Pancreas (tissue), 10 donors: ENCODE measurements at regions not wholly inside any gene's neighbourhood (a gene's known extent, or its start where the extent isn't known, plus 50 kb on each side); places are given as distances from the start of the nearest gene placed in this dataset.

ENCODE experiments used
- ATAC-seq, 4 donors: fragments of 200-7000 bp; cut with Tn5 transposase; one replicate each; pipeline versions ENCODE4 v1.8.0 to v1.9.1; 2020; ENCODE audit warnings: mild to moderate bottlenecking in 4 of 4, moderate library complexity in 4 of 4
- DNase-seq, 6 donors: peaks; one replicate each; pipeline ENCODE4 v3.0.0-alpha.2; 2020
- FAIRE-seq: peaks from 2 replicates; lab custom pipeline; 2012; peaks lifted over from hg19 to GRCh38; lab: Jason Lieb, UNC
- H3K27ac ChIP-seq, 4 donors: fragments of 200-600 bp; sonication (generic); 1 replicate in 3 of 4; 2 replicates in 1 of 4; pipeline versions ENCODE4 v1.5.0 to v1.8.0; 2020
- H3K27me3 ChIP-seq, 4 donors: fragments of 200-600 bp; one replicate each; pipeline ENCODE4 v1.8.0; 2021
- H3K36me3 ChIP-seq, 3 donors: fragments of 200-600 bp; sonication (generic) in 1 of 3; one replicate each; pipeline versions ENCODE4 v1.5.0 to v1.8.0; 2020 to 2021
- H3K4me1 ChIP-seq, 3 donors: fragments of 200-600 bp; one replicate each; pipeline ENCODE4 v1.8.0; 2021
- H3K4me3 ChIP-seq, 4 donors: fragments of 200-600 bp; sonication (generic) in 2 of 4; one replicate each; pipeline versions ENCODE4 v1.5.0 to v1.8.0; 2020 to 2021
- H3K9me3 ChIP-seq, 4 donors: fragments of 200-600 bp; one replicate each; pipeline ENCODE4 v1.8.0; 2021
- CTCF ChIP-seq, 4 donors: fragments of 200-600 bp; sonication (generic) in 3 of 4; IDR thresholded peaks; one replicate each; pipeline versions ENCODE4 v1.5.0 to v1.8.0; 2021; ENCODE audit warnings: antibody characterized with exemption in 4 of 4
- WGBS, 2 donors: extraction: QIAGEN DNeasy Blood & Tissue Kit; methylation state at CpG; one replicate each; pipeline ENCODE4 v1.1.7; 2013; 5-methylcytosine and 5-hydroxymethylcytosine counted together
- intact Hi-C, 3 donors: fragments of 100-400 bp; cut with DNase I; formaldehyde crosslinking; loops; one replicate each; pipeline versions ENCODE4 v1.11.1 to v1.14.2; 2022
- donor health status: healthy with polysubstance abuse.
- donor health status: DM: no; HTN: no; CAD: no; lungs with moderate emphysema.
- donor health status: DM: no; HTN: no; CAD: no.
- donor health status: control.
- donor health status: control.
- donor health status: Bipolar disorder and iron deficiency.
- donor health status: DM: yes; HTN: yes; CAD: no.
- donor health status: DM: no; HTN: no; CAD: no.
- donor health status: DM: no; HTN: no; CAD: no.
- donor health status: DM: yes; HTN: yes; CAD: no.

- no peak overlapping the region for H3K4me3 ChIP-seq
- no peaks in the 10 kb centered on the region for H3K9me3 ChIP-seq
- ATAC-seq, result no peak
- no peak for TF ChIP-seq CTCF (IDR thresholded peaks at IDR 0.05)
- intact Hi-C loops, result no loop called here
- no peaks in the 10 kb centered on the region for H3K27me3 ChIP-seq
- H3K36me3 ChIP-seq, result no peaks in the 10 kb centered on the region
- no peak overlapping the region for H3K27ac ChIP-seq
- WGBS, 2 donors, result 59 to 66% methylated on average over 7 of the region's 7 CpGs
- FAIRE-seq, result no peak
- DNase-seq, result no peak
- H3K4me1 ChIP-seq, result no peaks in the 10 kb centered on the region
These were observed 82.7 kb upstream of the VGLL3 start for GRCh38 chr3:87073496-87074145.

DNA sequence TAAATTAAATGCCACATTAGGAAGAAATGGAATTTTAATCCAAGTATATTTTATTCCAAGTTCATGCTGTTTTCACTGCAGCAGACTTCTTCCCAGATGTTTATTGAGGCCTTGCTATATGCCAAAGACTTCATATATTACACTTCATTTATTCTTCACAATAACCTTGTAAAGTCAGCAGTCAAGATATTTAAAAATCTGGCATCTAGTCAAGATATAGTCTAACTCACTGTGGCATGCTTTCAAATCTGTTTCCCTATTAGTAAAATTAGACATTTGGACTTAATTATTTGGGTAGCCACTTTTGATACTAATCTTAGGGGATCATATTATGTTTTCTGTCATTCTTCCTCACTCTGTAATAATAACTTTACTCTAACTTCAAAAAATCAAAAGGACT lies 81.5 kb upstream of the VGLL3 start:
- FAIRE-seq (no peak), ATAC-seq (no peak), DNase-seq (no peak)
- H3K27me3 ChIP-seq, result no peaks in the 10 kb centered on the region
- TF ChIP-seq CTCF (IDR thresholded peaks at IDR 0.05), result no peak
- no peak overlapping the region for H3K4me3 ChIP-seq
- intact Hi-C loops, result no loop called here
- no peaks in the 10 kb centered on the region for H3K36me3 ChIP-seq
- H3K9me3 ChIP-seq, result no peaks in the 10 kb centered on the region
- H3K4me1 ChIP-seq, result no peaks in the 10 kb centered on the region
- H3K27ac ChIP-seq, result no peak overlapping the region

GRCh38 chr3:87069971-87070370 lies 79.0 kb upstream of the VGLL3 start:
- no peak for ATAC-seq
- H3K4me1 ChIP-seq, result no peaks in the 10 kb centered on the region
- H3K9me3 ChIP-seq, result no peaks in the 10 kb centered on the region
- no peak for TF ChIP-seq CTCF (IDR thresholded peaks at IDR 0.05)
- 58 to 69% methylated on average over 6 of the region's 6 CpGs for WGBS, 2 donors
- intact Hi-C loops, result no loop called here
- no peaks in the 10 kb centered on the region for H3K27me3 ChIP-seq
- no peak for DNase-seq
- H3K27ac ChIP-seq, result no peak overlapping the region
- no peak overlapping the region for H3K4me3 ChIP-seq
- FAIRE-seq, result no peak
- H3K36me3 ChIP-seq, result no peaks in the 10 kb centered on the region

- Histone ChIP-seq H3K36me3 (no peaks in the 10 kb centered on the region), H3K27me3 (no peaks in the 10 kb centered on the region), H3K9me3 (no peaks in the 10 kb centered on the region), H3K4me1 (no peaks in the 10 kb centered on the region), H3K4me3 (no peak overlapping the region), H3K27ac (no peak overlapping the region)
- intact Hi-C loops, result no loop called here
- no peak for TF ChIP-seq CTCF (IDR thresholded peaks at IDR 0.05)
- WGBS, 2 donors, result 68 to 80% methylated on average over 5 of the region's 5 CpGs
- FAIRE-seq (no peak), ATAC-seq (no peak), DNase-seq (no peak)
These were observed 78.1 kb upstream of the VGLL3 start for GRCh38 chr3:87069021-87069420.

- TF ChIP-seq CTCF (IDR thresholded peaks at IDR 0.05), result no peak
- Histone ChIP-seq H3K27me3 (no peaks in the 10 kb centered on the region), H3K27ac (no peak overlapping the region), H3K36me3 (no peaks in the 10 kb centered on the region), H3K4me3 (no peak overlapping the region), H3K9me3 (no peaks in the 10 kb centered on the region), H3K4me1 (no peaks in the 10 kb centered on the region)
- intact Hi-C loops, result no loop called here
- FAIRE-seq (no peak), ATAC-seq (no peak), DNase-seq (no peak)
- 86 to 89% methylated on average over 3 of the region's 3 CpGs for WGBS, 2 donors
These were observed 71.7 kb upstream of the VGLL3 start for GRCh38 chr3:87062685-87063084.
